ENCODE measurements at regions not wholly inside any gene's neighbourhood (a gene's known extent, or its start where the extent isn't known, plus 50 kb on each side); places are given as distances from the start of the nearest gene placed in this dataset.

DNA sequence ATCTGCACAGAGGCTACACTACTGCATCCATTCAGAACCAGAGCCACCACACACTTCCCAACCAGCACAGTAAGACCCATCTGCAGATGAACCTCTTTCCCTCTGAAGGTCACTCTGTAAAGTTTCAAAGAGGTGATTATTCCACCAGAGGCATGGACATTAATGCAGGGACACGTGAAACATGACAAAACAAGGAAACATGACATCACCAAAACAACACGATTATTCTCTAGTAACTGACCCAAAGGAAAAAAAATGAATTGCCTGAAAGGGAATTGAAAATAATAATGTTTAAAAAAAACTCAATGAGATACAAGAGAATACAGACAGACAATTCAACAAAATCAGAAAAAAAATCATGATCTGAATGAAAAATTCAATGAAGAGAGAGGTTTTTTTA, 139.1 kb downstream of the RERGL start:
- H3K9me3 Mint-ChIP-seq = peaks cover 8% of the 10 kb centered on the region
- peaks cover 0 to 8% of the 10 kb centered on the region in 2 experiments for H3K9me3 ChIP-seq (ENCODE audit: control insufficient read depth in 1 of 2, insufficient read depth in 1 of 2, low read length in 2 of 2)
- no peaks in the 10 kb centered on the region for H3K4me1 ChIP-seq (ENCODE audit: insufficient read depth, low read length)
- H3K36me3 ChIP-seq (ENCODE audit: insufficient read depth, low read length) = no peaks in the 10 kb centered on the region
- no peaks in the 10 kb centered on the region for H3K27me3 ChIP-seq (ENCODE audit: control insufficient read depth in 1 of 2, insufficient read depth in 2 of 2, low read length in 2 of 2)
- ATAC-seq (ENCODE audit: poor library complexity) = no peak
- no peak overlapping the region for H3K27ac ChIP-seq (ENCODE audit: low read depth in 1 of 2, low read length in 2 of 2)
- TF ChIP-seq, protein P1, sequence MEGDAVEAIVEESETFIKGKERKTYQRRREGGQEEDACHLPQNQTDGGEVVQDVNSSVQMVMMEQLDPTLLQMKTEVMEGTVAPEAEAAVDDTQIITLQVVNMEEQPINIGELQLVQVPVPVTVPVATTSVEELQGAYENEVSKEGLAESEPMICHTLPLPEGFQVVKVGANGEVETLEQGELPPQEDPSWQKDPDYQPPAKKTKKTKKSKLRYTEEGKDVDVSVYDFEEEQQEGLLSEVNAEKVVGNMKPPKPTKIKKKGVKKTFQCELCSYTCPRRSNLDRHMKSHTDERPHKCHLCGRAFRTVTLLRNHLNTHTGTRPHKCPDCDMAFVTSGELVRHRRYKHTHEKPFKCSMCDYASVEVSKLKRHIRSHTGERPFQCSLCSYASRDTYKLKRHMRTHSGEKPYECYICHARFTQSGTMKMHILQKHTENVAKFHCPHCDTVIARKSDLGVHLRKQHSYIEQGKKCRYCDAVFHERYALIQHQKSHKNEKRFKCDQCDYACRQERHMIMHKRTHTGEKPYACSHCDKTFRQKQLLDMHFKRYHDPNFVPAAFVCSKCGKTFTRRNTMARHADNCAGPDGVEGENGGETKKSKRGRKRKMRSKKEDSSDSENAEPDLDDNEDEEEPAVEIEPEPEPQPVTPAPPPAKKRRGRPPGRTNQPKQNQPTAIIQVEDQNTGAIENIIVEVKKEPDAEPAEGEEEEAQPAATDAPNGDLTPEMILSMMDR (IDR thresholded peaks at IDR 0.05) = no peak
- intact Hi-C loops (cut with DNase I, micrococcal nuclease) = no loop called here
- H3K4me1 Mint-ChIP-seq (ENCODE audit: low read depth) = no peaks in the 10 kb centered on the region
- POLR2A ChIA-PET = no interaction called here
- H3K27me3 Mint-ChIP-seq = no peaks in the 10 kb centered on the region
- no peak overlapping the region for H3K4me3 ChIP-seq (ENCODE audit: low read length)
- no peak overlapping the region for H3K27ac Mint-ChIP-seq
- no peak for DNase-seq
- no peaks in the 10 kb centered on the region for H3K36me3 Mint-ChIP-seq (ENCODE audit: low read depth)
- CTCF ChIA-PET = no interaction called here
- H3K4me3 Mint-ChIP-seq = no peak overlapping the region

DNA sequence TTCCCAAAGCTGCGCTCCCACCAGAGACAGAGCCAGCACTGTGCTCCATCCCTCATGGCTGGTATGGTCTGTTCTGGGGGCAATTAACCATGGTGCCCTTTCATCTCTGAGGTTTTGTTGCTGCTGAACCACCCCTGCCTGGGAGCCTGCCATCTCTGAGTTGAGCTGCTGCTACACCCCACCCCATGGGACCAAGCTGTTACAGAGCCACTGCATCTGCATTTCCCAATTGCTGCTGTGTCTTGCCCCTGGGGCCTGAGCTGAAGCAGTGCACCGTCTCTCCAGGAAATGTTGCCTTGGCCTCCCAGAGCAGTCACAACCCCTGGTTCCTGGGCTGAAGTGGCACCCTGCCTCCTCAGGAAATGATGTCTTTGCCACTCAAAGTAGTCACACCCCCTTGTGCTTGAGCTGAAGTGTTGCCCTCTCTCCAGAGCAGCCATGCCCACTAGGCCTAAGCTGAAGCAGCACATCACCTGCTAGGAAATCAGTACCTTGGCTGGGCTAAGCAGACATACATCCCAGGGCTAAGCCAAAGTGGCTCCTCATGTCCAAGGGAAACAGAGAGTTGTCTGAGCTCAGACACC, 140.3 kb downstream of the RERGL start:
- Histone ChIP-seq H3K4me1 (ENCODE audit: insufficient read depth, low read length) (no peaks in the 10 kb centered on the region), H3K36me3 (ENCODE audit: insufficient read depth, low read length) (no peaks in the 10 kb centered on the region), H3K4me3 (ENCODE audit: low read length) (no peak overlapping the region), H3K9me3 (ENCODE audit: control insufficient read depth in 1 of 2, insufficient read depth in 1 of 2, low read length in 2 of 2) (peaks cover 0 to 8% of the 10 kb centered on the region in 2 experiments), H3K27ac (ENCODE audit: low read depth in 1 of 2, low read length in 2 of 2) (no peak overlapping the region), H3K27me3 (ENCODE audit: control insufficient read depth in 1 of 2, insufficient read depth in 2 of 2, low read length in 2 of 2) (no peaks in the 10 kb centered on the region)
- DNase-seq (no peak), ATAC-seq (ENCODE audit: poor library complexity) (no peak)
- Mint-ChIP-seq H3K9me3 (peaks cover 8% of the 10 kb centered on the region), H3K4me1 (ENCODE audit: low read depth) (no peaks in the 10 kb centered on the region), H3K36me3 (ENCODE audit: low read depth) (no peaks in the 10 kb centered on the region), H3K27me3 (no peaks in the 10 kb centered on the region), H3K27ac (no peak overlapping the region), H3K4me3 (no peak overlapping the region)
- CTCF ChIA-PET = no interaction called here
- intact Hi-C loops (cut with DNase I, micrococcal nuclease) = no loop called here
- TF ChIP-seq, protein P1 (IDR thresholded peaks at IDR 0.05) = no peak
- POLR2A ChIA-PET = no interaction called here

DNA sequence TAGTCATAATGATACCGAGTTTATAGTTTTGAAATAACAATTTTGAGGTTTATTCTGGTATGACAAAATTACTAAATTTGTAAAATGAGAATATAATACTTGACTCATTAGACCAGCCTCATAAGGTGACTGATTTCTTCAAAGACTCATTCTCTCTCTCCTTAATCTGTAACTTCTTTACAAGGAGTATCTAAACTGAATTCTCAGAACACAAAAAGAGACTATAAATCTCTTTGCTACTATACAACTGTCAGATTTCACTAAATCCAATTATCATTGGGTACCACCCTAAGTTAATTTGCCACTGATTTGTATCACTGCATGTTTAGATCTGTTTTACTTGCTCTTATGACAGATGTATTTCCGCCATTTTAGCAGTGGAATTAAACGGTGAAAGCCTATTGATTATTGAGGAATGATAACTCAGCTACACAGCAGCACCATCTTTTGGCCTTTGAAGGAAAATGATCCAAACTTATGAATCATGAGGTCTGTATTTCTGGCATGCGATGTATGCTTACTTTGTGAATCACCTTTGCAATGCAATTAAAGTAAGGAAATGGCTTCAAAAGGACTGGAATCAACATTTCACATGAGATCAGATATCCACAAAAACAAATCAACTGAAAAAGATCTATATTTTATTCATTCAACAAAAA, 161.2 kb downstream of the RERGL start:
- no peak for ATAC-seq (ENCODE audit: poor library complexity)
- no peak overlapping the region for H3K27ac ChIP-seq (ENCODE audit: low read depth in 1 of 2, low read length in 2 of 2)

More for the DNA sequence above, 161.2 kb downstream of the RERGL start:
- Mint-ChIP-seq H3K36me3 (ENCODE audit: low read depth) (no peaks in the 10 kb centered on the region), H3K27ac (no peak overlapping the region), H3K9me3 (peaks cover 16% of the 10 kb centered on the region), H3K27me3 (no peaks in the 10 kb centered on the region), H3K4me3 (no peak overlapping the region), H3K4me1 (ENCODE audit: low read depth) (no peaks in the 10 kb centered on the region)
- no peak for DNase-seq
- ChIA-PET POLR2A (no interaction called here), CTCF (no interaction called here)
- Histone ChIP-seq H3K36me3 (ENCODE audit: insufficient read depth, low read length) (no peaks in the 10 kb centered on the region), H3K9me3 (ENCODE audit: control insufficient read depth in 1 of 2, insufficient read depth in 1 of 2, low read length in 2 of 2) (no peaks in the 10 kb centered on the region), H3K27me3 (ENCODE audit: control insufficient read depth in 1 of 2, insufficient read depth in 2 of 2, low read length in 2 of 2) (no peaks in the 10 kb centered on the region), H3K4me3 (ENCODE audit: low read length) (no peak overlapping the region), H3K4me1 (ENCODE audit: insufficient read depth, low read length) (no peaks in the 10 kb centered on the region)
- intact Hi-C loops (cut with DNase I, micrococcal nuclease) = no loop called here
- TF ChIP-seq, protein P1 (IDR thresholded peaks at IDR 0.05) = no peak

Data from CD4-positive, alpha-beta T cell (primary cell).